ENCODE measurements at regions not wholly inside any gene's neighbourhood (a gene's known extent, or its start where the extent isn't known, plus 50 kb on each side); places are given as distances from the start of the nearest gene placed in this dataset.

DNA sequence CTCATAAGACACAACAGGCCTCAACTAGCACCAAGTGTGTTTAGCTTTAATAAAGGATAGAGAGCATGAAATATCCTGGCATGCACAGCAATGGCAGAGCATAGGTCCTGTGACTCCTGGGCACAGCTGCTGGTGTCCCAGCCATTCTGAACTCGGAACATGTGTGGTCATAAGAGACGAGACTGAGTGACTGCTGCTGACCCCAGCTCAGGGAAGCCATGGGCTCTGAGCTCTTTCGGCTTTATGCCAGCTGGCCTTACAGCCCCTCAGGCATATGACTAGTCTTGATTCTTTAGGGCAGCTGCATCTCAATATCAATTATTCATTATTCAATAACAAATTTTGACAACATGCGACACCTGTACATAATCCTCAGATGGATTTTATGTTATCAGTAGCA, 62.4 kb upstream of the TOPAZ1 start:
- no peak for DNase-seq

DNA sequence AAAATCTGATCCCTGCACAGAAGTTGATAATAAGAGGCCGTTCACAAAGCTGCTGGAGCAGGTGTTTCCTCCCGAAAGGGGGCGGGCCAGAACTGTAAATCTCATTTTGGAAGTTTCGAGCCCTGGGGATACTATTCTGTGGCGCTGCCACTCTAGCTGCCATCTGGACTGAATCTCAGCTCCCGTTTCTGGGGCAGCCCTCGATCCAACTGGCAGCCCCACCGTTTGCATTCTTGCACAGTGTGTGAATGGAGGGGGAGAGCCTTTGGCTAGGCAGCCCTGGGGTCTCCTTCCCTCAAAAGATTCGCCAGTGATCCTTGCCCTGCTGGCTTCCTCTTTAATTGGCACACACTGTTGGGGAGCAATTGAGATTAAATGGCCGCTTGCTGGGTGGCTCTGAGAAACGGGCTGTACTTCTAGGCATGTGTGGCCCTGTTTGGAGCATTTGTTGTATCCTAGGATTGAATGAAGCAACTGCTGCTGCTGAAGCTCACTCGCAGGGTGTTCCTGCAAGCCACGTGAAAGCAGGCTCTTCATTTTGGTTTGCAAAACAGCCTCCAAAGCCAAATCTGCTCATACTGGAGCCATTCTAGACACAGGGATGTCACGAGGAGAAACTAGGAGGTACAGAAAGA, 57.2 kb upstream of the TOPAZ1 start:
- DNase-seq, result no peak

DNA sequence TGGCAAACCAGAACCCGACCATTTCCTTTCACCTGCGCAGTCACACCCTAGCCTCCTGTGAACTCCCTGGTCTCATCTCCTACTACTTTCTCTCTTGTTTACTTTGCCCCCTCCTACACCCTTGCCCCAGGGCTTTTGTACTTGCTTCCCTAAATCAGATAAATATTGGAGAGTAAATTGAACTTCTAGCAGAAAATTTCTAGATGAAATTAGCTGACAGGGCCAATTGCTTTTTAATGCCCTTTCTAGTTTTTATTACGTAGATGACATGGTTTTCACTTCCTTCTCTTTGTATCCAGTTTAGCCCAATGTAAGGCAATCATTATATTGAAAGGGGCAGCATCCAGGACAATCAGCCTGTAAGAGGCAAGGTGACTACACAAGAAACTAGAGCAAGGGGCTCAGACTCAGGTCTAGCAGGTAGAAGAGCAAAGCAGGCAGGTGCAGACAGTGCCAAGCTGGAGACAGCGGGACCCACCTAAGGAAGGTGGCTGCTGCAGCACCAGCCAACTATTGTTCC, 56.2 kb upstream of the TOPAZ1 start:
- DNase-seq, result no peak

DNA sequence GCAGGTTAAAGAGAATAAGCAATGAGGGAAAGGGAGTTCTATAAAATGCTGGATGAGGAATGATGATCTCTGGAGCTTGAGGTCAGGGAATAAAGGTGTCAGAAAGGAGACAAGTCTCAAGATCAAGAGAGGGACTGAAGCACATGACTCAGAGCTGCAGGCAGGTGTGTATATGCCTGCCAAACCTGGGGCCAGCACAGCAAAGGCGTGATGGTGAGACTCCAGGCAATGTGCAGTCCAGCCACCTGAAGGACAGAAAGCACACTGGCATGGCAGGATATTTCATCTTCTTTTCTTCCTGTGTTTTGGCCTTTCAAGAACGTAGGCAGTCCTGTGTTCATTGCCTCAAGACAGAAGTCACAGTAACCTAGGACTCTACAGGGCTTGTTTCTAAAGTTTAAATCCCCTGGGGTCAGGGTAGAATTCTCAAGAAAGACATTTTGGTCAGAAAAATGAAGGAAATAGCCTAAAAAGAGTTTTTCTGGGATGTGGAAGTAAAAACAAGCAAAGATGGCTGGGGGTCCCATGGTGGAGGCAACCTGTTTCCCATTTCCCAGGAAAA, 55.5 kb upstream of the TOPAZ1 start:
- DNase-seq, result no peak

DNA sequence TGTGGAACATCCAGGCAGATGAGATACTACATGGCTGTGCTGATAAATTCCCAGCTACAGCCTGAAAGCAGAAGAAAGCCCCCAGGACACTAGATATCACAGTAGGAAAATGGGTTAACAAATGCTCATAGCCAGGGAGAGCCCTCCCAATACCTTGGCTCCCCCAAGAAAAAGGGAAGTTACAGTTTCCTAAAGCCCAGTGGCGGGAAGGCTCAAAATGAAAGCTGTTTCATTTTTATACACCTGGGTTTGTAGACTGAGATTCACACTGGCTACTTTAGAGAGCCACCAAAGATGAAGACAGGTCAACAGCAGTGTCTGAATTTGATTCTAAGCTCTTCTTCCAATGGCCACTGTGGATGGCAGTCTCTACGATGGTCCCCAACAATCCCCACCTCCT, 55.0 kb upstream of the TOPAZ1 start:
- no peak for DNase-seq

All from NCI-H2029 treated with DMSO at 0.1 percent for 48 hours (cell line).